OCI-LY7 (cell line): ENCODE measurements at regions not wholly inside any gene's neighbourhood (a gene's known extent, or its start where the extent isn't known, plus 50 kb on each side); places are given as distances from the start of the nearest gene placed in this dataset.

ENCODE experiments used
- BruUV-seq: library from RNA; stranded (reverse); fragments of 400-500 nt; replicated peaks from 2 replicates; lab custom pipeline; 2021; lab: Mats Ljungman, UMichigan
- CTCF ChIA-PET: fragments of 300-600 bp; sonication (Branson Sonifier 250); formaldehyde crosslinking; loops from one replicate; lab custom pipeline; 2022; ENCODE audit warnings: antibody characterized with exemption; ENCODE audit not compliant: unreplicated experiment; lab: Charles Lee
- POLR2A ChIA-PET: fragments of 300-600 bp; sonication (Branson Sonifier 250); formaldehyde crosslinking; loops from one replicate; lab custom pipeline; 2022; ENCODE audit warnings: antibody characterized with exemption; lab: Charles Lee
- DNase-seq: peaks from one replicate; pipeline ENCODE4 v3.0.0-alpha.2; 2015; ENCODE audit warnings: low spot score
- H2AFZ ChIP-seq: fragments of 200-600 bp; sonication (generic), shearing (Covaris generic); 2 replicates; pipeline ENCODE4 v1.6.1; 2014; ENCODE audit warnings: mild to moderate bottlenecking, antibody characterized with exemption, low read length, moderate library complexity
- H3K27ac ChIP-seq: fragments of 200-600 bp; sonication (generic); 2 replicates; pipeline ENCODE4 v1.5.1; 2014; ENCODE audit warnings: mixed run types, low read depth, mild to moderate bottlenecking, moderate library complexity, low read length, inconsistent platforms; ENCODE audit not compliant: poor library complexity, severe bottlenecking
- H3K36me3 ChIP-seq: fragments of 200-600 bp; sonication (generic); 2 replicates; pipeline ENCODE4 v1.6.1; 2014; ENCODE audit warnings: mild to moderate bottlenecking, antibody characterized with exemption, low read length, moderate library complexity, mixed read lengths; ENCODE audit not compliant: insufficient read depth
- H3K4me1 ChIP-seq: fragments of 200-600 bp; sonication (generic); 2 replicates; pipeline ENCODE4 v1.5.1; 2014; ENCODE audit warnings: mild to moderate bottlenecking, low read length; ENCODE audit not compliant: insufficient read depth, poor library complexity, severe bottlenecking
- H3K4me2 ChIP-seq: fragments of 200-600 bp; sonication (generic); 2 replicates; pipeline ENCODE4 v1.6.1; 2014; ENCODE audit warnings: mild to moderate bottlenecking, low read length
- H3K4me3 ChIP-seq: fragments of 200-600 bp; sonication (generic); 2 replicates; pipeline ENCODE4 v1.5.1; 2014; ENCODE audit warnings: mild to moderate bottlenecking, low read depth, low read length; ENCODE audit not compliant: poor library complexity, severe bottlenecking
- H3K79me2 ChIP-seq: fragments of 200-600 bp; sonication (generic); 2 replicates; pipeline ENCODE4 v1.6.1; 2016; ENCODE audit warnings: low read depth, mild to moderate bottlenecking, low read length, moderate library complexity, mixed read lengths; ENCODE audit not compliant: insufficient read depth
- H3K9me2 ChIP-seq: fragments of 200-600 bp; sonication (generic); 2 replicates; pipeline ENCODE4 v1.6.1; 2016; ENCODE audit warnings: mild to moderate bottlenecking, low read length, mixed read lengths; ENCODE audit not compliant: insufficient read depth
- H3K9me3 ChIP-seq: fragments of 200-600 bp; sonication (generic); 2 replicates; pipeline ENCODE4 v1.6.1; 2014; ENCODE audit warnings: mild to moderate bottlenecking, mixed run types, low read length, mixed read lengths
- H4K20me1 ChIP-seq: fragments of 200-600 bp; sonication (generic); 2 replicates; pipeline ENCODE4 v1.6.1; 2014; ENCODE audit warnings: mild to moderate bottlenecking, antibody characterized with exemption, low read length, moderate library complexity, mixed read lengths; ENCODE audit not compliant: insufficient read depth
- EZH2phosphoT487 ChIP-seq: fragments of 200-600 bp; sonication (generic); IDR thresholded peaks from 2 replicates; pipeline ENCODE4 v1.6.1; 2018; ENCODE audit warnings: low read depth, borderline replicate concordance, mild to moderate bottlenecking, mixed run types, antibody characterized with exemption, low read length, moderate library complexity, mixed read lengths
- intact Hi-C: fragments of 100-400 bp; cut with micrococcal nuclease; formaldehyde crosslinking; loops from one replicate; pipeline ENCODE4 v1.10.0; 2022; ENCODE audit not compliant: unreplicated experiment
- TF ChIP-seq, protein P1 (sequence below): fragments of 200-600 bp; sonication (generic); conservative IDR thresholded peaks from 2 replicates; pipeline ENCODE4 v1.5.1; 2014; ENCODE audit warnings: mild to moderate bottlenecking, antibody characterized with exemption, low read length, moderate library complexity, mixed read lengths

DNA sequence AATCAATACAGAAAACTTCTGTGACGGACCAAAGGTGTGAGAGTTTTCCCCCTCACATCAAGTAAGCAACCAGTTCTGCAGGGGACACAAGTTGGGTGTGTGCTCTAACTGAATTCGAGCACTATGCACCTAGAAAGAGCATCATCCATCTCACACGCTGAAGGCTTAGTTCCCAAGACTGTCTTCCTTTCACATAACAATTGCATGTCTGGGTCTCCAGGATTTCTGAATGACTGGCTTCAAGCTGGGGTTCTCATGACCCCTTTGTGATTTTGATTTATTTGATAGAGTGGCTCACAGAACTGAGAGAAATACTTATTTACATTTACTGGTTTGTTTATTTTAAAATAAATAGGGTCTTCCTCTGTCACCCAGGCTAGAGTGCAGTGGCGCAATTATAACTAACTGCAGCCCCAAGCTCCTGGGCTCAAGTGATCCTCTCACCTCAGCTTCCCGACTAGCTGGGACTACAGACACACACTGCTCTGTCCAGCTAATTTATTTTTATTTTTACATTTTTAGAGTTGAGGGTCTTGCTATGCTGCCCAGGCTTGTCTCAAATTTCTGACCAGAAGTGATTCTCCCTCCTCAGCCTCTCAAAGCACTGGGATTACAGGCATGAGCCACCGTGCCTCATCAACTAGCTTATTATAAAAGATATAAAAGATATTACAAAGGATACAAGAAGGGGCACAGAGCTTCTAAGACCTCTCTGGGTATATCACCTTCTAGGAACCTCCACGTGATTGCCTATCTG lies 316.7 kb upstream of the CDH12 start:
- no peaks in the 10 kb centered on the region for H3K79me2 ChIP-seq
- BruUV-seq, result no TSS peak
- H3K36me3 ChIP-seq, result no peaks in the 10 kb centered on the region
- ChIA-PET POLR2A (interaction anchor here (0.6 to 0.9 kb wide), 2 partner anchors 13 to 101 kb away, joined by 3 read pairs; no protein-coding TSS in a partner anchor), CTCF (no interaction called here)
- intact Hi-C loops, result no loop called here
- no peak overlapping the region for H3K4me2 ChIP-seq
- no peaks in the 10 kb centered on the region for H3K4me1 ChIP-seq
- H3K9me2 ChIP-seq, result no peaks in the 10 kb centered on the region
- H3K4me3 ChIP-seq, result no peak overlapping the region
- H4K20me1 ChIP-seq, result no peaks in the 10 kb centered on the region
- no peak overlapping the region for H3K27ac ChIP-seq
- DNase-seq, result no peak
- H3K9me3 ChIP-seq, result no peaks in the 10 kb centered on the region
- TF ChIP-seq, protein P1, sequence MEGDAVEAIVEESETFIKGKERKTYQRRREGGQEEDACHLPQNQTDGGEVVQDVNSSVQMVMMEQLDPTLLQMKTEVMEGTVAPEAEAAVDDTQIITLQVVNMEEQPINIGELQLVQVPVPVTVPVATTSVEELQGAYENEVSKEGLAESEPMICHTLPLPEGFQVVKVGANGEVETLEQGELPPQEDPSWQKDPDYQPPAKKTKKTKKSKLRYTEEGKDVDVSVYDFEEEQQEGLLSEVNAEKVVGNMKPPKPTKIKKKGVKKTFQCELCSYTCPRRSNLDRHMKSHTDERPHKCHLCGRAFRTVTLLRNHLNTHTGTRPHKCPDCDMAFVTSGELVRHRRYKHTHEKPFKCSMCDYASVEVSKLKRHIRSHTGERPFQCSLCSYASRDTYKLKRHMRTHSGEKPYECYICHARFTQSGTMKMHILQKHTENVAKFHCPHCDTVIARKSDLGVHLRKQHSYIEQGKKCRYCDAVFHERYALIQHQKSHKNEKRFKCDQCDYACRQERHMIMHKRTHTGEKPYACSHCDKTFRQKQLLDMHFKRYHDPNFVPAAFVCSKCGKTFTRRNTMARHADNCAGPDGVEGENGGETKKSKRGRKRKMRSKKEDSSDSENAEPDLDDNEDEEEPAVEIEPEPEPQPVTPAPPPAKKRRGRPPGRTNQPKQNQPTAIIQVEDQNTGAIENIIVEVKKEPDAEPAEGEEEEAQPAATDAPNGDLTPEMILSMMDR, result no peak
- no peak for TF ChIP-seq EZH2phosphoT487
- H2AFZ ChIP-seq, result no peak overlapping the region

DNA sequence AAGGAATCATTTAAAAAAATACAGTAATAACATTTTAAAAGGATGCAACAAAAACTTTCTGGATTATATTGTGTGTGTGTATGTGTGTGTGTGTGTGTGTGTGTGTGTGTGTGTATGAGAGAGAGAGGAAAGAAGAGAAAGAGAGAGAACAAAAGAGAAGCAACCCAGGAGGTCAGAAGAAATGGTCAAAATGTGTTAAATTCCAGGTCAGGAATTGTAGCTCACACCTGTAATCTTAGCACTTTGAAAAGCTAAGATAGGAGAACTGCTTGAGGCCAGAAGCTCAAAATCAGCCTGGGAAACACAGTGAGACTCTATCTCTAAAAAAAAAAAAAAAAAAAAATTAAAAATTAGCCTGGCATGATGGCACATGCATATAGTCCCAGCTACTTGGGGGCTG lies 311.8 kb upstream of the CDH12 start:
- Histone ChIP-seq H3K36me3 (no peaks in the 10 kb centered on the region), H2AFZ (no peak overlapping the region), H4K20me1 (no peaks in the 10 kb centered on the region), H3K4me2 (no peak overlapping the region), H3K4me3 (no peak overlapping the region), H3K79me2 (no peaks in the 10 kb centered on the region), H3K9me3 (no peaks in the 10 kb centered on the region), H3K27ac (no peak overlapping the region), H3K4me1 (no peaks in the 10 kb centered on the region), H3K9me2 (no peaks in the 10 kb centered on the region)
- CTCF ChIA-PET, result no interaction called here
- TF ChIP-seq, protein P1, result no peak
- TF ChIP-seq EZH2phosphoT487, result no peak
- BruUV-seq, result no TSS peak
- no peak for DNase-seq
- intact Hi-C loops, result no loop called here
- POLR2A ChIA-PET, result interaction anchor here (0.6 to 0.7 kb wide), 2 partner anchors 85 to 183 kb away, joined by 3 read pairs; no protein-coding TSS in a partner anchor

DNA sequence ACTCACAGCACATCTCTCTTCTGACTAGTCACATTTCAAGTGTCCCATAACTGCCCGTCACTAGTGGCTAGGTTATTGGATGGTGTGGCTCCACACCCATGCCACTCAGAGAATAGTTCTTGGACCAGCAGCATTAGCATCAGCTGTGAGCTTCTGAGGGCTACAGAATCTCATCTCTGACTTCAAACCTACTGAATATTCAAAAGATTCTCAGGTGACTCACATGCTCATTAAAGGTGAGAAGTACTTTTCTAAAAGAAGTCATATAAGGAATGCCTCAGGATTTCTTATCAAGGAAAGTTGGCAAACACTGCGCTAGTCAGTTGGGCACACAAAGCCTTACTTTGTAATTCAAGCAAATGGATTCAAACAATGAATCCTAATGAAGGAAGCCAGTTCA lies 305.0 kb upstream of the CDH12 start:
- no peaks in the 10 kb centered on the region for H3K9me2 ChIP-seq
- no TSS peak for BruUV-seq
- no peaks in the 10 kb centered on the region for H3K79me2 ChIP-seq
- DNase-seq, result no peak
- H3K9me3 ChIP-seq, result no peaks in the 10 kb centered on the region
- no peaks in the 10 kb centered on the region for H4K20me1 ChIP-seq
- ChIA-PET CTCF (no interaction called here), POLR2A (no interaction called here)
- TF ChIP-seq, protein P1, result no peak
- no peak for TF ChIP-seq EZH2phosphoT487
- intact Hi-C loops, result loop anchor here (5.0 kb wide), 1 partner anchor 644 kb away; no protein-coding TSS in a partner anchor
- H3K27ac ChIP-seq, result no peak overlapping the region
- H3K4me1 ChIP-seq, result no peaks in the 10 kb centered on the region
- no peak overlapping the region for H3K4me3 ChIP-seq
- H2AFZ ChIP-seq, result no peak overlapping the region
- no peak overlapping the region for H3K4me2 ChIP-seq
- no peaks in the 10 kb centered on the region for H3K36me3 ChIP-seq
